ENCODE measurements at regions not wholly inside any gene's neighbourhood (a gene's known extent, or its start where the extent isn't known, plus 50 kb on each side); places are given as distances from the start of the nearest gene placed in this dataset.
A peak's percentile ranks its signal among the peaks of the same experiment; 100 is the strongest.
"Not testable (repeated sequence)": the region's sequence is repeated elsewhere in the genome, so short reads cannot be mapped to it uniquely, and the experiment has no call there.

- no peak overlapping the region for H3K27ac ChIP-seq
- DNase-seq (ENCODE audit: low spot score) = peak; percentile 21
- TF ChIP-seq CTCF (conservative IDR thresholded peaks at IDR 0.05; ENCODE audit: low read depth) = no peak
- ChIA-PET POLR2A (ENCODE audit: low non-redundant PET) (no interaction called here), CTCF (interaction anchor here (0.6 to 0.7 kb wide), 2 partner anchors 17 to 453 kb away, joined by 5 to 6 read pairs; no protein-coding TSS in a partner anchor)
Measured at GRCh38 chr2:53317861-53318260, 449.7 kb upstream of the CHAC2 start.

DNA sequence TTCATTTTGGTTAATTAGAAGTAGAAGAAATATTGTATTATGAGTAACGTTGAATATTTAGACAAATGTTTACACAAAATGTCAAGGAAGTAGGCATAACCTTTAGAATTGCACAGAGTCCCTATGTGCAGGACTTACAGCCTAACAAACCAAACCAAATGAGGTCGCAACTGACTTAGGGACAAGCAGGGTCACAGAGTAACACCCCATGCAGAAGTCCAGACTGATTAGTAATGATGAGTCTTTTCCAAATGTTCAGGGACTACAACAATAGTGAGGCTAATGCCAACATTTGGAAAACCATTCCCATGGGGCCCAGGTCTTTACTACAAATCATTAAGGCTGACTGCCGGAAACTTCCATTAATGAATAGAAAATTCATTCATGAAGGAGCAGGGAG is 452.5 kb upstream of the CHAC2 start:
- DNase-seq (ENCODE audit: low spot score) = no peak
- CTCF ChIA-PET = no interaction called here
- no peak overlapping the region for H3K27ac ChIP-seq
- no peak for TF ChIP-seq CTCF (conservative IDR thresholded peaks at IDR 0.05; ENCODE audit: low read depth)
- POLR2A ChIA-PET (ENCODE audit: low non-redundant PET) = no interaction called here

GRCh38 chr2:53314718-53315117 is 452.9 kb upstream of the CHAC2 start:
- no peak for DNase-seq (ENCODE audit: low spot score)
- ChIA-PET CTCF (no interaction called here), POLR2A (ENCODE audit: low non-redundant PET) (no interaction called here)
- no peak for TF ChIP-seq CTCF (conservative IDR thresholded peaks at IDR 0.05; ENCODE audit: low read depth)
- no peak overlapping the region for H3K27ac ChIP-seq

DNA sequence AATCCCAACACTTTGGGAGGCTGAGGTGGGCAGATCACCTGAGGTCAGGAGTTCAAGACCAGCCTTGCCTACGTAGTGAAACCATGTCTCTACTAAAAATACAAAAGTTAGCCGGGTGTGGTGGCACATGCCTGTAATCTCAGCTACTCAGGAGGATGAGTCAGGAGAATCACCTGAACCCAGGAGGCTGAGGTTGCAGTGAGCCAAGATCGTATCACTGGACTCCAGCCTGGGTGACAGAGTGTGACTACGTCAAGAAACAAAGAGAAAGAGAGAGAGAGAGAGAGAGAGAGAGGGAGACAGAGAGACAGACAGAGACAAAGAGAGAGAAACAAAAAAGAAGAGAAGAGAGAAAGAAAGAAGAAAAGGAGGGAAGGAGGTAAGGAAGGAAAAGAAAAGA is 454.0 kb upstream of the CHAC2 start:
- CTCF ChIA-PET; POLR2A ChIA-PET (ENCODE audit: low non-redundant PET); DNase-seq (ENCODE audit: low spot score); H3K27ac ChIP-seq: not testable (repeated sequence)

DNA sequence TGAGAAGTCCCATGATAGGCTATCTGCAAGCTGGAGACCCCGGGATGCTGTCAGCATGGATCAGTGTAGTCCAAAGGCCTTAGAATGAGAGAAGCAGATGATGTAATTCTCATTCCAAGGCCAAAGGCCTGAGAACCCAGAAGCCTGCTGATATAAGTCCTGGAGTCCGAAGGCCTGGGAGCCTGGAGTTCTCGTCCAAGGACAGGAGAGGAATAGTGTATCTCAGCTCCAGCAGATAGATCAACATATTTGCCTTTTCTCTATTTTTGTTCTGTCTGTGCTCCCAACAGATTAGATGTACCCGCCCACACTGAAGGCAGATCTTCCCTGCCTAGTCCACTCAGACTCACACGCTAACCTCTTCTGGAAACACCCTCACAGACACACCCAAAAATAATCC is 454.9 kb upstream of the CHAC2 start:
- ChIA-PET CTCF (no interaction called here), POLR2A (ENCODE audit: low non-redundant PET) (no interaction called here)
- H3K27ac ChIP-seq = 0 out of 2 replicates have a peak overlapping the region, but pooled peaks have one; percentile 21
- no peak for TF ChIP-seq CTCF (conservative IDR thresholded peaks at IDR 0.05; ENCODE audit: low read depth)
- DNase-seq (ENCODE audit: low spot score) = no peak

DNA sequence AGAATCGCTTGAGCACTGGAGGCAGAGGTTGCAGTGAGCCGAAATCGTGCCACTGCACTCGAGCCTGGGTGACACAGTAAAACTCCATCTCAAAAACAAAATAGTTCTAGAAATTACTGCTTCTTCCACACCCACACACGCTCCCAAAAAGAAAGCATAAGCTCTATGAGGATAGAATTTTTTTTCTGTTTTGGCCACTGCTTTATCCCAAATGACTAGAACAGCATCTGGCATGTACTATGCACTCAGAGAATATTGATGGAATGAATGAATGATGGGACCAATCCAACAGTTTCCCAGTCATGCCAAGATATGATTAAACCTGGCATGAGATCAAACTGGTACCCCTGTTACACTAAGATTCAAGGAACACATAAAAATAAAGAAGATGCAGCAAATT is 455.4 kb upstream of the CHAC2 start:
- ChIA-PET CTCF (no interaction called here), POLR2A (ENCODE audit: low non-redundant PET) (no interaction called here)
- H3K27ac ChIP-seq = peak overlapping the region; percentile 74
- no peak for DNase-seq (ENCODE audit: low spot score)
- TF ChIP-seq CTCF (conservative IDR thresholded peaks at IDR 0.05; ENCODE audit: low read depth) = no peak

- TF ChIP-seq CTCF (conservative IDR thresholded peaks at IDR 0.05; ENCODE audit: low read depth) = no peak
- H3K27ac ChIP-seq = no peak overlapping the region
- DNase-seq (ENCODE audit: low spot score) = no peak
- POLR2A ChIA-PET (ENCODE audit: low non-redundant PET) = no interaction called here
- CTCF ChIA-PET = no interaction called here
Measured at GRCh38 chr2:53303012-53303578, 464.5 kb upstream of the CHAC2 start.
